SH-SY5Y (cell line): ENCODE measurements at regions not wholly inside any gene's neighbourhood (a gene's known extent, or its start where the extent isn't known, plus 50 kb on each side); places are given as distances from the start of the nearest gene placed in this dataset.

Experiments used
- GATA2 ChIP-seq: IDR thresholded peaks from 2 replicates; pipeline ENCODE4 v1.6.1; 2011; ENCODE audit warnings: mild to moderate bottlenecking, low read depth, low read length
- GATA3 ChIP-seq: IDR thresholded peaks from 2 replicates; pipeline ENCODE4 v1.6.1; 2011; ENCODE audit warnings: low read depth, mild to moderate bottlenecking, low read length, moderate library complexity

GRCh38 chr16:54720259-54720658, 210.4 kb upstream of the IRX5 start:
- TF ChIP-seq GATA2 = no peak
- no peak for TF ChIP-seq GATA3
